WTC11 (cell line): ENCODE measurements at regions not wholly inside any gene's neighbourhood (a gene's known extent, or its start where the extent isn't known, plus 50 kb on each side); places are given as distances from the start of the nearest gene placed in this dataset.
"Not testable (repeated sequence)": the region's sequence is repeated elsewhere in the genome, so short reads cannot be mapped to it uniquely, and the experiment has no call there.

Source experiments
- ATF1 ChIP-seq: sonication (generic); formaldehyde crosslinking; IDR thresholded peaks from 2 replicates; pipeline ENCODE4 v1.8.1; 2023; ENCODE audit warnings: mild to moderate bottlenecking, moderate library complexity, missing genetic modification reagents
- ESRRA ChIP-seq: sonication (generic); formaldehyde crosslinking; IDR thresholded peaks from 2 replicates; pipeline ENCODE4 v1.8.1; 2022; ENCODE audit warnings: mild to moderate bottlenecking, missing genetic modification reagents, borderline replicate concordance
- FOXJ3 ChIP-seq: sonication (generic); formaldehyde crosslinking; IDR thresholded peaks from 2 replicates; pipeline ENCODE4 v1.9.0; 2021; ENCODE audit warnings: missing genetic modification reagents, mild to moderate bottlenecking, borderline replicate concordance
- MYBL2 ChIP-seq: sonication (generic); formaldehyde crosslinking; IDR thresholded peaks from 2 replicates; pipeline ENCODE4 v1.8.1; 2023; ENCODE audit warnings: mild to moderate bottlenecking, moderate library complexity, missing genetic modification reagents
- NFYB ChIP-seq: sonication (generic); formaldehyde crosslinking; conservative IDR thresholded peaks from 2 replicates; pipeline ENCODE4 v1.8.0; 2022; ENCODE audit warnings: low read depth, missing genetic modification reagents
- ZNF121 ChIP-seq: sonication (generic); formaldehyde crosslinking; IDR thresholded peaks from 2 replicates; pipeline ENCODE4 v1.8.0; 2023; ENCODE audit warnings: missing genetic modification reagents
- TF ChIP-seq, protein P1 (sequence below): fragments of 200-600 bp; IDR thresholded peaks from 2 replicates; pipeline ENCODE4 v1.8.0; 2022; ENCODE audit warnings: antibody characterized with exemption
- TF ChIP-seq, protein P2 (sequence below): sonication (generic); formaldehyde crosslinking; IDR thresholded peaks from 2 replicates; pipeline ENCODE4 v1.8.0; 2022; ENCODE audit warnings: mild to moderate bottlenecking, missing genetic modification reagents
- TF ChIP-seq, protein P3 (sequence below): sonication (generic); formaldehyde crosslinking; IDR thresholded peaks from 2 replicates; pipeline ENCODE4 v1.8.1; 2022; ENCODE audit warnings: mild to moderate bottlenecking, missing genetic modification reagents, moderate library complexity, borderline replicate concordance
- TF ChIP-seq, protein P4 (sequence below): sonication (generic); formaldehyde crosslinking; IDR thresholded peaks from 2 replicates; pipeline ENCODE4 v1.8.0; 2023; ENCODE audit warnings: missing genetic modification reagents

DNA sequence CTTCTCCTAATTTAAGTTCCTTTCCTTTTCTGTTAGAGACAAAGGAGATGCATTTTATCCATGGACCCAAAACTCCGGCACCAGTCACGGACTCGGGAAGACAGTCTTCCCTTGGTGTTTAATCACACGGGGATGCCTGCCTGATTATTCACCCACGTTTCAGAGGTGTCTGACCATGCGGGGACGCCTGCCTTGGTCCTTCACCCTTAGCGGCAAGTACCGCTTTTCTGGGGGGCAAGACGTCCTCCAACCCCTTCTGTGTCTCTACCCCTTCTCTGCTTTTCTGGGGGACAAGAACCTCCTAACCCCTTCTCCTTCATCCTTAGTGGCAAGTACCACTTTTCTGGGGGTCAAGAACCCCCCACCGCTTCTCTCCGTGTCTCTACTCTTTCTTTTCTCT, 816.9 kb upstream of the VRK2 start:
- TF ChIP-seq, protein P1, sequence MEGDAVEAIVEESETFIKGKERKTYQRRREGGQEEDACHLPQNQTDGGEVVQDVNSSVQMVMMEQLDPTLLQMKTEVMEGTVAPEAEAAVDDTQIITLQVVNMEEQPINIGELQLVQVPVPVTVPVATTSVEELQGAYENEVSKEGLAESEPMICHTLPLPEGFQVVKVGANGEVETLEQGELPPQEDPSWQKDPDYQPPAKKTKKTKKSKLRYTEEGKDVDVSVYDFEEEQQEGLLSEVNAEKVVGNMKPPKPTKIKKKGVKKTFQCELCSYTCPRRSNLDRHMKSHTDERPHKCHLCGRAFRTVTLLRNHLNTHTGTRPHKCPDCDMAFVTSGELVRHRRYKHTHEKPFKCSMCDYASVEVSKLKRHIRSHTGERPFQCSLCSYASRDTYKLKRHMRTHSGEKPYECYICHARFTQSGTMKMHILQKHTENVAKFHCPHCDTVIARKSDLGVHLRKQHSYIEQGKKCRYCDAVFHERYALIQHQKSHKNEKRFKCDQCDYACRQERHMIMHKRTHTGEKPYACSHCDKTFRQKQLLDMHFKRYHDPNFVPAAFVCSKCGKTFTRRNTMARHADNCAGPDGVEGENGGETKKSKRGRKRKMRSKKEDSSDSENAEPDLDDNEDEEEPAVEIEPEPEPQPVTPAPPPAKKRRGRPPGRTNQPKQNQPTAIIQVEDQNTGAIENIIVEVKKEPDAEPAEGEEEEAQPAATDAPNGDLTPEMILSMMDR = not testable (repeated sequence)
- TF ChIP-seq ATF1, ZNF121, NFYB, MYBL2, ESRRA, FOXJ3 (CRISPR knock-in tag): not testable (repeated sequence)
- TF ChIP-seq, protein P2, sequence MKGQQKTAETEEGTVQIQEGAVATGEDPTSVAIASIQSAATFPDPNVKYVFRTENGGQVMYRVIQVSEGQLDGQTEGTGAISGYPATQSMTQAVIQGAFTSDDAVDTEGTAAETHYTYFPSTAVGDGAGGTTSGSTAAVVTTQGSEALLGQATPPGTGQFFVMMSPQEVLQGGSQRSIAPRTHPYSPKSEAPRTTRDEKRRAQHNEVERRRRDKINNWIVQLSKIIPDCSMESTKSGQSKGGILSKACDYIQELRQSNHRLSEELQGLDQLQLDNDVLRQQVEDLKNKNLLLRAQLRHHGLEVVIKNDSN = not testable (repeated sequence)
- TF ChIP-seq, protein P3, sequence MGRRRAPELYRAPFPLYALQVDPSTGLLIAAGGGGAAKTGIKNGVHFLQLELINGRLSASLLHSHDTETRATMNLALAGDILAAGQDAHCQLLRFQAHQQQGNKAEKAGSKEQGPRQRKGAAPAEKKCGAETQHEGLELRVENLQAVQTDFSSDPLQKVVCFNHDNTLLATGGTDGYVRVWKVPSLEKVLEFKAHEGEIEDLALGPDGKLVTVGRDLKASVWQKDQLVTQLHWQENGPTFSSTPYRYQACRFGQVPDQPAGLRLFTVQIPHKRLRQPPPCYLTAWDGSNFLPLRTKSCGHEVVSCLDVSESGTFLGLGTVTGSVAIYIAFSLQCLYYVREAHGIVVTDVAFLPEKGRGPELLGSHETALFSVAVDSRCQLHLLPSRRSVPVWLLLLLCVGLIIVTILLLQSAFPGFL (CRISPR knock-in tag) = not testable (repeated sequence)
- TF ChIP-seq, protein P4, sequence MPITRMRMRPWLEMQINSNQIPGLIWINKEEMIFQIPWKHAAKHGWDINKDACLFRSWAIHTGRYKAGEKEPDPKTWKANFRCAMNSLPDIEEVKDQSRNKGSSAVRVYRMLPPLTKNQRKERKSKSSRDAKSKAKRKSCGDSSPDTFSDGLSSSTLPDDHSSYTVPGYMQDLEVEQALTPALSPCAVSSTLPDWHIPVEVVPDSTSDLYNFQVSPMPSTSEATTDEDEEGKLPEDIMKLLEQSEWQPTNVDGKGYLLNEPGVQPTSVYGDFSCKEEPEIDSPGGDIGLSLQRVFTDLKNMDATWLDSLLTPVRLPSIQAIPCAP (CRISPR knock-in tag) = not testable (repeated sequence)
